Caco-2 (cell line): ENCODE measurements at regions not wholly inside any gene's neighbourhood (a gene's known extent, or its start where the extent isn't known, plus 50 kb on each side); places are given as distances from the start of the nearest gene placed in this dataset.

Experiments
- BruUV-seq: library from RNA; stranded (reverse); fragments of 400-500 nt; replicated peaks from 2 replicates; lab custom pipeline; 2021; lab: Mats Ljungman, UMichigan
- CTCF ChIA-PET: fragments of 300-600 bp; sonication (Branson Sonifier 250); formaldehyde crosslinking; loops from one replicate; lab custom pipeline; 2022; ENCODE audit warnings: antibody characterized with exemption; lab: Charles Lee
- POLR2A ChIA-PET: fragments of 300-600 bp; sonication (Branson Sonifier 250); formaldehyde crosslinking; loops from one replicate; lab custom pipeline; 2022; ENCODE audit warnings: antibody characterized with exemption; lab: Charles Lee
- DNase-seq, 2 experiments: peaks; one replicate each; pipeline versions ENCODE4 v3.0.0 to v3.0.0-alpha.2; 2020 to 2022
- H3K27me3 ChIP-seq: replicated peaks from 2 replicates; pipeline ENCODE4 v1.6.0; 2011; ENCODE audit warnings: low read length; ENCODE audit not compliant: control insufficient read depth, insufficient read depth
- H3K36me3 ChIP-seq: 2 replicates; pipeline ENCODE4 v1.5.1; 2011; ENCODE audit warnings: low read length; ENCODE audit not compliant: control insufficient read depth, insufficient read depth
- H3K4me1 ChIP-seq: fragments of 250-450 bp; sonication (Bioruptor Pico); 2 replicates; pipeline ENCODE4 v1.5.1; 2020; ENCODE audit warnings: mild to moderate bottlenecking
- H3K4me3 ChIP-seq: 2 replicates; pipeline ENCODE4 v1.5.1; 2011; ENCODE audit warnings: low read depth, mild to moderate bottlenecking, control low read depth, low read length
- H3K9me3 ChIP-seq: fragments of 250-450 bp; sonication (Bioruptor Pico); 2 replicates; pipeline ENCODE4 v1.5.1; 2020; ENCODE audit warnings: mild to moderate bottlenecking, moderate library complexity
- H3K27ac Mint-ChIP-seq: one replicate; pipeline ENCODE4 v1.8.0; 2022; ENCODE audit warnings: mixed read lengths; ENCODE audit not compliant: unreplicated experiment
- H3K27me3 Mint-ChIP-seq: one replicate; pipeline ENCODE4 v1.8.0; 2022; ENCODE audit warnings: mixed read lengths; ENCODE audit not compliant: insufficient read depth, unreplicated experiment
- H3K36me3 Mint-ChIP-seq: one replicate; pipeline ENCODE4 v1.8.0; 2022; ENCODE audit warnings: mild to moderate bottlenecking, mixed read lengths; ENCODE audit not compliant: insufficient read depth, unreplicated experiment
- H3K4me1 Mint-ChIP-seq: one replicate; pipeline ENCODE4 v1.8.0; 2022; ENCODE audit warnings: low read depth, mixed read lengths; ENCODE audit not compliant: unreplicated experiment
- H3K4me3 Mint-ChIP-seq: one replicate; pipeline ENCODE4 v1.8.0; 2022; ENCODE audit warnings: mild to moderate bottlenecking, moderate library complexity, mixed read lengths; ENCODE audit not compliant: unreplicated experiment
- H3K9me3 Mint-ChIP-seq: one replicate; pipeline ENCODE4 v1.8.0; 2022; ENCODE audit warnings: mixed read lengths; ENCODE audit not compliant: unreplicated experiment
- intact Hi-C: fragments of 100-400 bp; cut with micrococcal nuclease; formaldehyde crosslinking; loops from one replicate; pipeline ENCODE4 v1.10.0; 2022; ENCODE audit not compliant: unreplicated experiment
- TF ChIP-seq, protein P1 (sequence below), 2 experiments: fragments of 200-600 bp in 1 of 2; IDR thresholded peaks; 1 replicate in 1 of 2; 2 replicates in 1 of 2; pipeline versions ENCODE4 v1.5.1 to v1.8.0; 2011 to 2022; ENCODE audit warnings: antibody characterized with exemption in 1 of 2, control low read depth in 1 of 2, inconsistent platforms in 1 of 2, low read depth in 1 of 2, low read length in 1 of 2, mild to moderate bottlenecking in 1 of 2, moderate library complexity in 1 of 2; ENCODE audit not compliant: insufficient read depth in 1 of 2, severe bottlenecking in 1 of 2, unreplicated experiment in 1 of 2

DNA sequence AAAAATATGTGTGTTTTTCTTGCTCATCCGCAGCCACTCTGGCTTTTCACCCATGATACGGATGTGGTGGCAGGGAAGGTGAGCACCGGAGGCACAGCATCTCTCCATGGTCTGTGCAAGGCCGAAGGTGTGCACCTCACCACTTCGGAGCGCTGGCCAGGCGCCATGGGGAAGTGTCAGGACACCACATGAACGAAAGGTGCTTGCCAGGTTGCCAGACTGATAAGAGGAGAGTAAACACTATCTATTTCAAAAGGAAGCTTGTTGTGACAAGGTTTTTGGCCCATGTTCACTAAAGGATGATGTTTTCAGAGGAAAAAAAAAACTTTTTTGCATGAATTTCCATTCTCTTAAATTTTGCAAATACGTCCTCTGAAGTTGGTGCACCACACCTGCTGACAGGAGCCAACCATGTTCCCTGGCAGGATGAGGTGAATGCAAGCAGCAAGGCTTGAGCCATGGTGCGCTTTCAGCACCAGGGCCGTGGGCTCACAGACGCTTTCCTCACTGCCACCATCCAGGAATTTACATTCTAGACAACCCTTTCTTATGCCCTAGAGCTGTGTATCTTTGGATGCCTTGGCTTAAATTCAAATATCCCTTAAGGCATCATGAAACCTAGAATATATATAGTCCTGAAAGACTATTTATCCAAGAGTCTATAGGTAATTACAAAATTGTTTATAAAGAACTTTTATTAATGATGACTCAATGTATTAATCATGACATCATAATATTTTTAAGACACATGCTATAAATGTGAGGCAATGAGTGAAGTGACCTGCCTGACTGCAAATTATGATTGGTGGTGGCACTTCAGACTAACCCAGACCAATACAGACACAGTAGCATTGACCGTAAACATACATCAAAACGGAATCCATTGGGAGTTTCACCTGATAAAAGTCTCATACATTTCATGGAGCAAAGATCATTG, 234.5 kb downstream of the TFAP2A start:
- H3K4me3 ChIP-seq: no peak overlapping the region
- TF ChIP-seq, protein P1, sequence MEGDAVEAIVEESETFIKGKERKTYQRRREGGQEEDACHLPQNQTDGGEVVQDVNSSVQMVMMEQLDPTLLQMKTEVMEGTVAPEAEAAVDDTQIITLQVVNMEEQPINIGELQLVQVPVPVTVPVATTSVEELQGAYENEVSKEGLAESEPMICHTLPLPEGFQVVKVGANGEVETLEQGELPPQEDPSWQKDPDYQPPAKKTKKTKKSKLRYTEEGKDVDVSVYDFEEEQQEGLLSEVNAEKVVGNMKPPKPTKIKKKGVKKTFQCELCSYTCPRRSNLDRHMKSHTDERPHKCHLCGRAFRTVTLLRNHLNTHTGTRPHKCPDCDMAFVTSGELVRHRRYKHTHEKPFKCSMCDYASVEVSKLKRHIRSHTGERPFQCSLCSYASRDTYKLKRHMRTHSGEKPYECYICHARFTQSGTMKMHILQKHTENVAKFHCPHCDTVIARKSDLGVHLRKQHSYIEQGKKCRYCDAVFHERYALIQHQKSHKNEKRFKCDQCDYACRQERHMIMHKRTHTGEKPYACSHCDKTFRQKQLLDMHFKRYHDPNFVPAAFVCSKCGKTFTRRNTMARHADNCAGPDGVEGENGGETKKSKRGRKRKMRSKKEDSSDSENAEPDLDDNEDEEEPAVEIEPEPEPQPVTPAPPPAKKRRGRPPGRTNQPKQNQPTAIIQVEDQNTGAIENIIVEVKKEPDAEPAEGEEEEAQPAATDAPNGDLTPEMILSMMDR (IDR thresholded peaks at IDR 0.05; ENCODE audit: insufficient read depth in 1 of 2, low read depth in 1 of 2, low read length in 1 of 2, severe bottlenecking in 1 of 2, unreplicated experiment in 1 of 2): no peak
- no peaks in the 10 kb centered on the region for H3K36me3 ChIP-seq
- CTCF ChIA-PET: no interaction called here
- intact Hi-C loops: no loop called here
- H3K27me3 ChIP-seq: no peaks in the 10 kb centered on the region
- H3K9me3 ChIP-seq: no peaks in the 10 kb centered on the region
- POLR2A ChIA-PET: no interaction called here
- no peaks in the 10 kb centered on the region for H3K36me3 Mint-ChIP-seq
- H3K27ac Mint-ChIP-seq: no peak overlapping the region
- no peaks in the 10 kb centered on the region for H3K9me3 Mint-ChIP-seq
- BruUV-seq: no TSS peak
- H3K4me1 ChIP-seq: no peaks in the 10 kb centered on the region
- no peaks in the 10 kb centered on the region for H3K4me1 Mint-ChIP-seq
- no peak overlapping the region for H3K4me3 Mint-ChIP-seq
- no peaks in the 10 kb centered on the region for H3K27me3 Mint-ChIP-seq
- no peak for DNase-seq

DNA sequence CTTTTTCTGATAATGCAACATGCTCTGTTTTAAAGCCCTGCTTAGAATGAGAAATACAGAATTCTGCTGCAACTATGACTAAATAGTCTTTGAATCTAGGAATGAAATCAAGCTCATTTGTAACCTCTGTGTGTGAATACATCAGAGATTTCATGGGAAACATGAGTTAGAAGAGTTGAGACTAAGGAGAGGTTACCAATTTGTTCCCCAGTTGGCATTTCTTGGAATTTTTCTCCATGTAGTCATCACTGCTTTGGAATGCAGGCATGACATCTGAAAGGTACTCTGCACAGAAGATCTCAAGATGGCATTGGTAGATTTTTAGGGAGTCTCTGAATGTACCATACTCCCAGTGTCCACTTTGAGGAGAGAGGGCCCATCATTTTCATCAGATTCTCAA, 237.2 kb downstream of the TFAP2A start:
- Mint-ChIP-seq H3K27ac (no peak overlapping the region), H3K4me1 (no peaks in the 10 kb centered on the region), H3K36me3 (no peaks in the 10 kb centered on the region), H3K27me3 (no peaks in the 10 kb centered on the region), H3K9me3 (no peaks in the 10 kb centered on the region), H3K4me3 (no peak overlapping the region)
- H3K4me3 ChIP-seq: no peak overlapping the region
- no peaks in the 10 kb centered on the region for H3K36me3 ChIP-seq
- TF ChIP-seq, protein P1 (IDR thresholded peaks at IDR 0.05; ENCODE audit: insufficient read depth in 1 of 2, low read depth in 1 of 2, low read length in 1 of 2, severe bottlenecking in 1 of 2, unreplicated experiment in 1 of 2): no peak
- H3K9me3 ChIP-seq: no peaks in the 10 kb centered on the region
- BruUV-seq: no TSS peak
- CTCF ChIA-PET: no interaction called here
- DNase-seq: no peak
- no peaks in the 10 kb centered on the region for H3K4me1 ChIP-seq
- no peaks in the 10 kb centered on the region for H3K27me3 ChIP-seq
- POLR2A ChIA-PET: no interaction called here
- intact Hi-C loops: no loop called here

DNA sequence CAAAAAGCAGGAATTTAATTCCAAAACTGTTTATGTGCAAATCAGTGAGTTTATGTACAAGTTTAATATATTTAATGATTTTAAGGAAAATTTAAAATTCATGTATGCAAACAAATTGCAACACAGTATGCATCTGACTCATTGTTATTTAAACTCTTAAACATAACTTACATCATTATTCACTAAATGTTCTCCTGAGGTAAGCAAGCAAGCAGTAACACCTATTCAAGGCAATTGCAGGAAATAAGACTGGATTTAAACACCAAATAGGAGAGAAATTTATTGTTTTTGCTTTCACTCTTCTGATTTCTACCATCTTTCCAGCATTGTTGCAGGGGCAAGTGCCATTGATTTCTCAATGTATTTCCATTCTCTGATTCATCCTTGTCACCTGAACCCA, 239.5 kb downstream of the TFAP2A start:
- Mint-ChIP-seq H3K36me3 (no peaks in the 10 kb centered on the region), H3K27ac (no peak overlapping the region), H3K27me3 (no peaks in the 10 kb centered on the region), H3K4me1 (no peaks in the 10 kb centered on the region), H3K4me3 (no peak overlapping the region), H3K9me3 (peaks cover 11% of the 10 kb centered on the region)
- DNase-seq: no peak
- no peaks in the 10 kb centered on the region for H3K9me3 ChIP-seq
- no peaks in the 10 kb centered on the region for H3K36me3 ChIP-seq
- no peaks in the 10 kb centered on the region for H3K4me1 ChIP-seq
- TF ChIP-seq, protein P1 (IDR thresholded peaks at IDR 0.05; ENCODE audit: insufficient read depth in 1 of 2, low read depth in 1 of 2, low read length in 1 of 2, severe bottlenecking in 1 of 2, unreplicated experiment in 1 of 2): no peak
- H3K27me3 ChIP-seq: no peaks in the 10 kb centered on the region
- no peak overlapping the region for H3K4me3 ChIP-seq
- no TSS peak for BruUV-seq
- CTCF ChIA-PET: no interaction called here
- intact Hi-C loops: no loop called here
- POLR2A ChIA-PET: no interaction called here
